Fibroblast of mammary gland (primary cell): ENCODE measurements at regions not wholly inside any gene's neighbourhood (a gene's known extent, or its start where the extent isn't known, plus 50 kb on each side); places are given as distances from the start of the nearest gene placed in this dataset.
"Not testable (repeated sequence)": the region's sequence is repeated elsewhere in the genome, so short reads cannot be mapped to it uniquely, and the experiment has no call there.

Experiments used
- DNase-seq: peaks from one replicate; pipeline ENCODE4 v3.0.0-alpha.2; 2010; ENCODE audit warnings: low read depth
- H3K4me3 ChIP-seq: 2 replicates; pipeline ENCODE4 v1.5.1; 2011; ENCODE audit warnings: low read depth, mild to moderate bottlenecking, low read length, moderate library complexity; ENCODE audit not compliant: control insufficient read depth
- CTCF ChIP-seq: conservative IDR thresholded peaks from 2 replicates; pipeline ENCODE4 v1.5.1; 2011; ENCODE audit warnings: low read depth, low read length, inconsistent platforms; ENCODE audit not compliant: control insufficient read depth, insufficient read depth

DNA sequence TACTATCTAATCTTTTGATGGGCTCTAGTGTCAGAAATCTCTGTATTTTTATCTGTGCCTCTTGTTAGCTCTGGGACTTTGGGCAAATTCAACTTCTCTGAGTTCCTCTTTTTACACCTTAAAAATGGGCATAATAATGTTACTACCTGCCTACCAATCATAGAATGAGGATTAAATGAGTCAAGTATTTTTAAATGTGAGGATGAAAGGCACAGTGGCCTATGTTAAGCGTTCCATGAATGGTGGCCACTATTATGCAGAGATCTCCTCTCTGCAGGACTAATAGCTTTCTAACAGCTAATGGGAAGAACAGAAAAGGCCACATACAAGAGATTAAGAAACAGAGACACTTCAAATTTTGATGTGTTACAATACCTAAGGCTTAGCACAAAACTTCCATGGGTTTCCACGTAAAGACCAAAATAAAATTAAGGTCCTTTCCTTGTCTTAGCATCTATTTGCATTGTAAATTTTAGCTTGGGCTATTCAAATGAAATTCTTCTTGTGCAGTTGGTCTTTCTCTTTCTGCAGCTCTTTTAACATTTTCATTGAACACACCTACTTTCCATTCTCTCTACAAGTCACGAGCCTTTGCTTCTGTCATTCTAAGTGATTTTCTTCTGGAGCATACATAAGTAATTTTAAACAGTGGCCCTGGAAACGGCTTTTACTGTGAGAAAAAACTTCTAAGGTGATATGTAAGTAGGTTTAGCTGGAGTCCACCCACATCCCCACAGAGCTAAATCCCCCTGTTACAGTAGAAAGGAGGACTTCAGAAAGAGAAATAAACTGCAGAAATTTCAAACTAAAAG is 117.9 kb upstream of the MED14 start:
- TF ChIP-seq CTCF = no peak
- no peak for DNase-seq

GRCh38 chrX:40853816-40854123 is 118.4 kb upstream of the MED14 start:
- DNase-seq = no peak
- TF ChIP-seq CTCF = no peak
- H3K4me3 ChIP-seq = no peak overlapping the region

More for the DNA sequence above, 117.9 kb upstream of the MED14 start:
- H3K4me3 ChIP-seq = no peak overlapping the region

DNA sequence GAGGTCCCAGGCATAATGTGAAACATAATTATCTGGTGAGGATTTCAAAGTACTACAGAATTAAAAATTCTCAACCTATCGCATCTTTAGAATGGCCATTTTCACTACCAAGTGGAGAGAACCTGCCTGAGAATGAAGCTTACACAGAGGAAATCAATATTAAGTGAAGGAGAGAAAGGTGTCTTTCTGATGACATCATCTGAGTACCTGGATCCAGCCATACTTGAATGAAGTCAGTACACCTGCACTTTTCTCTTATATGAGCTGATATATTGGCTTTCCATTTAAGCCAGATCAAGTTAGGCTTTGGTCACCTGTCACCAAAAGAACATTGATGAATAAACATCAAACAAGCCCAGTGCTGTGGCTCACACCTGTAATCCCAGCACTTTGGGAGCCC is 118.9 kb upstream of the MED14 start:
- no peak for DNase-seq
- no peak for TF ChIP-seq CTCF
- no peak overlapping the region for H3K4me3 ChIP-seq

- TF ChIP-seq CTCF = no peak
- H3K4me3 ChIP-seq = no peak overlapping the region
- no peak for DNase-seq
These were observed 120.1 kb upstream of the MED14 start for GRCh38 chrX:40855411-40855810.

DNA sequence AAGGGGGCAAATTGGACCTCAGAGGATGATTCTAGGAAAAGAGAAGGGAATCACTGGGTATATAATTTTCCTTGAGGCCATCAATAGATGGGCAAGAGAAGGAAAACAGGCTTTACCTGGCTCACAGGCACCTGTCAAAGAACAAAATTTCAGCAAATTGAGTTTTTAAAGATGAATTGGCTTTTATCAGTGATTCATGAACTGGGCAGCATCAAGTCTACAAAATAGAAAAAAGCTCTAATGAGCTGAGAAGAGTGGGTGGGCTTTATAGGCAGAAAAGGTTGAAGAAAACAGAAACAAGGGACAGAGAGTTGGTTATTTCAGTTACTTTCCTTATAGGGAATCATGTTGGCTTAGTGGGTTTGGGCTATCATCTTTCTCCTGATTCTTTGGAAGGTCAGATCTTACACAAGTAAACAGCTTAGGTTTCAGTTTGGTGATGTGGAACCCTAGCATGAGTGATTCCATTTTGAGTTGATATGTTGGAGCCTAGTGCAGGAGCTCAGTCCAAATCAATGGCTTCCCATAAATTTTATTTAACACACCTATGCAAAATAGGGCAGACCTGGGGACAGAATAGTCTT is 120.7 kb upstream of the MED14 start:
- DNase-seq = no peak
- TF ChIP-seq CTCF = no peak
- H3K4me3 ChIP-seq = no peak overlapping the region

DNA sequence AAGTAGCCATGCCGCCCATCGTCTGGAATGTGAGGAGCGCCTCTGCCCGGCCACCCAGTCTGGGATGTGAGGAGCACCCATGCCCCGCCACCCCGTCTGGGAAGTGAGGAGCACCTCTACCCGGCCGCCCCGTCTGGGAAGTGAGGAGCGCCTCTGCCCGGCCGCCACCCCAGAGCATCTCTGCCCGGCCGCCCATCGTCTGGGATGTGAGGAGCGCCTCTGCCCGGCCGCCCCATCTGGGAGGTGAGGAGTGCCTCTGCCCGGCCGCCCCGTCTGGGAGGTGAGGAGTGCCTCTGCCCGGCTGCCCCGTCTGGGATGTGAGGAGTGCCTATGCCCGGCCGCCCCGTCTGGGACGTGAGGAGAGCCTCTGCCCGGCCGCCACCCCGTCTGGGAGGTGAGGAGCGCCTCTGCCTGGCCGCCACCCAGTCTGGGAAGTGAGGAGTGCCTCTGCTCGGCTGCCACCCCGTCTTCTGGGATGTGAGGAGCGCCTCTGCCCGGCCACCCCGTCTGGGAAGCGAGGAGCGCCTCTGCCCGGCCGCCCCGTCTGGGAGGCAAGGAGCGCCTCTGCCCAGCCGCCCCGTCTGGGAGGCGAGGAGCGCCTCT is 126.7 kb upstream of the MED14 start:
- DNase-seq, H3K4me3 ChIP-seq: not testable (repeated sequence)

DNA sequence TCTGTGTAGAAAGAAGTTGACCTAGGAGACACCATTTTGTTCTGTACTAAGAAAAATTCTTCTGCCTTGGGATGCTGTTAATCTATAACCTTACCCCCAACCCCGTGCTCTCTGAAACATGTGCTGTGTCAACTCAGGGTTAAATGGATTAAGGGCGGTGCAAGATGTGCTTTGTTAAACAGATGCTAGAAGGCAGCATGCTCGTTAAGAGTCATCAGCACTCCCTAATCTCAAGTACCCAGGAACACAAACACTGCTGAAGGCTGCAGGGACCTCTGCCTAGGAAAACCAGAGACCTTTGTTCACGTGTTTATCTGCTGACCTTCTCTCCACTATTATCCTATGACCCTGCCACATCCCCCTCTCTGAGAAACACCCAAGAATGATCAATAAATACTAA is 127.9 kb upstream of the MED14 start:
- DNase-seq, H3K4me3 ChIP-seq: not testable (repeated sequence)
